IPS DF 19.7 (cell line): ENCODE measurements at regions not wholly inside any gene's neighbourhood (a gene's known extent, or its start where the extent isn't known, plus 50 kb on each side); places are given as distances from the start of the nearest gene placed in this dataset.
"Not testable (repeated sequence)": the region's sequence is repeated elsewhere in the genome, so short reads cannot be mapped to it uniquely, and the experiment has no call there.

ENCODE experiments used
- DNase-seq: peaks from one replicate; pipeline ENCODE4 v3.0.0-alpha.2; 2013; ENCODE audit warnings: low read depth, low spot score

DNA sequence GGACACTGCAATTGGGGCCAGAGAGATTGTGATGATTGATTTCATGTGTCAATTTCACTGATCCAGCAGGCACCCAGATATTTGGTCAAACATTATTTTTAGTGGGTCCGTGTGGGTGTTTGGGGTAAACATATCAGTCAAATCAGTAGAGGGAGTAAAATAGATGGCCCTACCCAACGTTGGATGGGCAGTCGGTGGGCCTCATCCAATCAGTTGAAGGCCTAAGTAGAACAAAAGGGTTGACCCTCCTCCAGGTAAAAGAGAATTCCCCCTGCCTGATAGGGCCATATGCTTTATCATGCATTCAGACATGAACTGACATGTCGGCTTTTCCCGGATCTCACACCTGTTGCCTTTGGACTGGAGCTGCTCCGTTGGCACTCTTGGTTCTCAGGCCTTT lies 195.1 kb upstream of the CAND1 start:
- no peak for DNase-seq

DNA sequence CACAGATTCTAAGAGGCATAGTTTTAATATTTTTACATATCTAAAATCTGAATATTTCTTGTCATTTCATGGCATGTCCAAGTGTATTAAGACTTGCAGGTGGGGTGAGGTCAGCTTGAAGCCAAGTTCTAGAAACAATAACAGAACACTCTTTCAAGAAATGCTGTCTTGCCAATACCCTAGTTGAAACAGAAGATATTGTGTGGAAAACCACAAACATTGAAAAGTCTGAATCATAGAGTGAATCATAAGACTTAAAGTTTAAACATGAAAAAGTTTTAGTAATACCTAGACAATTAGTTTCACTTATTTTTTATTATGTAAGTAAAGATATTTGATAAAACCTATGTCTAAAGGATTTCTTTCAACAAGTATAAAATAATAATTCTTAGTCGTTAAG lies 191.5 kb upstream of the CAND1 start:
- DNase-seq: no peak

DNA sequence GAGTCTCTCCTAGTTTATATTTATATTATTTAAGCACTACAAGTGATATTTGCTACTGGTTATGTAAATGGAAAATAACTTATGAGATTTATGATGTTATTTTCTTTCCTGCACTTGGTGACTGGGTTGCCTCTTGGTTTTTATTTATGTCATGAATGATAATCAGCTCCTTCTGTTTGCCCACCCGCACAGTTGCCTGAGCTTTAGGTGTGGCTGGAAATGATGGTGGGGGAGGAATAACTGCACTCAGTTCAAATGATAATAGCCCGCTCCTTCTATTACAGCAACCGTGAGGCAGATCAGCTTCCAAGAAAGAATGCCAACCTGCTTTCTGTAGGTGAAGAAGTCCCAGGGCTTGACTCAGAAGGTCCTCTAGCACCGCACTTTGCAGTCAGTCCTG lies 190.2 kb upstream of the CAND1 start:
- DNase-seq: no peak

DNA sequence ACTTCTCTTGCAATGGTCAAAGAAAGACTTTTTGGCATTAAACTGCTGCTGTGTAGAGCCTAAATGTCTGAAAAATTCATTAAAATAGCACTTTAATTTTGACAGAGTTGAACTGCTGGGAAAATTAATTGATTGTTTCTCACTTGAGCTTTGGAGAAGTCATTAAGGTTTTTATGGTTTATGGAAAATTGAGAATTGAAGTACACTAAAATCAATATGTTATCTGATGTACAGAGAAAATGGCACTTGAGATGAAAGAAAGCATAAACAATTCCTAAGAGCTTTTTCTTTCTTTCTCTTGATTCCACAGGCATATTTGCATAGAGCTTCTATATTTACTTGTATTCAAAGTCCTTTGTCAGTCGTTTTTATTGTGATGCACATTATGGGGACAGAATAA lies 188.5 kb upstream of the CAND1 start:
- no peak for DNase-seq

DNA sequence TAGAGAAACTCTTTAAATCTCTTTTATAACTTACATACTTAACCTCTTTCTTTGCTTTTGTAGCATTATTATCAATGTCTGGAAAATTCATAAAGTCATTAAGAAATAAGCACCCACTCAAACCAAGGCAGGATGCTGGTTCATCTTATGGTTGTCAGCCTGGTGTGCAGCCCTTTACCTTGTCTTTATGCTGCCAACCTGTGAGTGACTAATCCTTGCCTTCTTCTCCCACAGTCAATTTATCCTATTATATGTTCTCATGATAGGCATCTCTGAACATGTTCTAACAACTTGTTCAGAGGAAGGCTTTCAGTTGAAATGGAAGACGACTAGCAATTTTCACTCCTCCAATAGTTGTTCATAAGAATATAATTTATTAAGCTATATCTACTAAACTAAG lies 186.9 kb upstream of the CAND1 start:
- no peak for DNase-seq

DNA sequence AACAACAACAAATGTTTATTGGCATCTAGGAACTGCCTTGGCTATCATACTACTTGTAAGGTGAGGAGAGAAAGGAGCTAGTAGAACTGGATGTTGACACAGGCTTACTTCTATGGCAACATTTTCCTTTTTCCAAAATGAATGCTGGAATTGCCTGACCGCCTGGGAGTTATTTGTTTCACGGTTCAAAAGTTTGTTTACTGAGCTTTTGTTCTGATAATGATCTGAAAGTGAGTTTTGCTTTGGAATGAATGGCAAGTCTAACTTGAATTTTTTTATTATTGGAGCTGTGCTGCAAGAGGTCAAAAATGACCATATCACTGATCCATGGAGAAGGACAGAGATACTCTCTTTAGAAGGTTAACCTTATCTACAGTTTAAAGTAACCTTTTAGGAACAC lies 183.5 kb upstream of the CAND1 start:
- DNase-seq: no peak

DNA sequence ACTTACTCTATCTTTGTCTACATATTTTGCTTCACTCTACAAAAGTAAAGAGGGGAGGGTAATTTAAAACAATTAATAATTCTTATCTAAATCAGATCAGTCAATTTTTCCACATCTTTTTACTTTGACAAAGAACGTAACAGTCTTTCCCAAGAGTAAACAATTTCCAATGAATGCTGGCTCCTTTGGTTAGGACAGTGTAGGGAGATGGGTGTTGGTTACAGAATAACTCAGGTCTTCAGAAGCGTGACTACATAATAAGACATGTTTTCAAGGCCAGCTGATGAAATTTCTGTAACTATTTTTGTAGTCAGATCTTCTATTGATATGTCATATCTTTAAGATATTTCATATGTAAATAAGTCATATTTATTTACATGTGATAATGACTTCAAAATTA lies 183.0 kb upstream of the CAND1 start:
- DNase-seq: no peak

DNA sequence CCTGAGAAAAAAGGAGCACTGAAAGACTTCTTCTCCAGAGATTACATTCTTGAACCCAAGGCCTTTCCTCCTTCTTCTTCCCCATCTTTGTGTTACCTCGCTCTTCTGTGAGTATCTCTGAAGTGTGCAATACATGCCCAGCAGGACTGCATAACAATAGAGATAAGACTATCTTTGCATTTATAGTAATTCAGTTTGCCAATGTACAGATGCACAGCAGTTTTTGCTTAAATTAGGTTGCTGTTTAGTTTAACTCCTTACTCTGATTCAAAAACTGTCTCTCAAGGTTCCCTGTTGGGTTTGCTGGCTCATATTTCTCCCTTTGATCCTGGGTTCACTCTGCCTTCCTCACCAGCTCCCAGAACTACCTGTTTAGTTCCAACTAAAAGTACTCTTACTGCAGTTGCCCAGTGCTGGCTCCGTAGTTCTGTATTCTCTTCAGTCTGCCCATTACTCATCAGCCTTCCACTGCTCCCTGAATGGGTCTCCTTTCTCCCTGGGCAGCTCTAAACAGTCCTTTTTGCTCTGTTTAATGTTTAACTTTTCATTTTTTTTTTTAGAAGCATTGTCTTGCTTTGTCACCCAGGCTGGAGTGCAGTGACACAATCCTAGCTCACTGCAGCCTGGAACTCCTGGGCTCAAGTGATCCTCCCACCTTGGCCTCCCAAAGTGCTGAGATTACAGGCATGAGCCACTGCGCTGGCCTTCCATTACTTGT lies 180.6 kb upstream of the CAND1 start:
- DNase-seq: no peak

DNA sequence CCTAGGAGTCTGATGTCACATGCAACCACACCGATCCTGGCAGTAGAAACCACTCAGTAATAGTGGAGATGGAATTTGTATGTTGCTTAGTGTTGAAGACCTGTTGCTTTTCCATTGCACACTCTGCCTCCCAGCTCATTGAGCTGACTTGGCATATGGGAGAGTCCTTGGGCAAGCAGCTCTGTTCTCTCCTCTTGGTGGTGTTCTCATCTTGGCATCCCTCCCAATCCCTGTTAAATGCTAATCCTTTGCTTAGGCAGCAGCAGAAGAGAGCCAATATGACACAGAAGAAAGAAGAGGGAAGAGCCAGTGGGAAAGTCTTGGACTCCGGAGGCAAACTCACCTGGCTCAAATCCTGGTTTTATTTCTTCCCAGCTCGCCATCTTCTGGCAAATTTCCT lies 178.0 kb upstream of the CAND1 start:
- DNase-seq: no peak

DNA sequence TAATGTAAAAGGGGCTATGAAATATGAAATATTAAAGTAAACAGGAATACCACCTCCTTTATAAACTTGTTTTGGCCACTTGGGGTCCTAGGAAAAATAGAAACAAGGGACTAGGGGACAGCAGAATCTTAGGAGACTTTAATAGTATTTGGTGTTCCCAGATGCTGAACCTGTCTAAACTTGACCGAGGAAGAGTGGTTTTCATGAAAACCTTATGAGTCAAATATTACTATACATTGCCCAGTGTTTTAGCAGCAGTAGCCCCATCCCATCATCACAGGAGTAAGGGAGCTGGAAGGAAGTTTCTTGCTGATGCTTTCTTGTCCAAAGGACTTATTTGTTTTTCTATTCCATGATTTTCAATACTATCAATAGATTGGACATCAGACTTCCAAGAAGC lies 177.5 kb upstream of the CAND1 start:
- no peak for DNase-seq

DNA sequence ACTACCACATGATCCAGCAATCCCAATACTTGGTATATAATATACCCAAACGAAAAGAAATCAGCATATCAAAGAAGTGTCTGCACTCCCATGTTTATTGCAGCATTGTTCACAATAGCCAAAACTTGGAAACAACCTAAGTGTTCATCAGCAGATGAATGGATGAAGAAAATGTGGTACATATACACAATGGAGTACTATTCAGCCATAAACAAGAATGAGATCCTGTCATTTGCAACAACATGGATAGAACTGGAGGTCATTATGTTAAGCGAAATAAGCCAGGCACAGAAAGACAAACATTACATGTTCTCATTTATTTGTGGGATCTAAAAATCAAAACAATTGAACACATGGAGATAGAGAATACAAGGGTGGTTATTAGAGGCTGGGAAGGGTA lies 176.2 kb upstream of the CAND1 start:
- DNase-seq: not testable (repeated sequence)

DNA sequence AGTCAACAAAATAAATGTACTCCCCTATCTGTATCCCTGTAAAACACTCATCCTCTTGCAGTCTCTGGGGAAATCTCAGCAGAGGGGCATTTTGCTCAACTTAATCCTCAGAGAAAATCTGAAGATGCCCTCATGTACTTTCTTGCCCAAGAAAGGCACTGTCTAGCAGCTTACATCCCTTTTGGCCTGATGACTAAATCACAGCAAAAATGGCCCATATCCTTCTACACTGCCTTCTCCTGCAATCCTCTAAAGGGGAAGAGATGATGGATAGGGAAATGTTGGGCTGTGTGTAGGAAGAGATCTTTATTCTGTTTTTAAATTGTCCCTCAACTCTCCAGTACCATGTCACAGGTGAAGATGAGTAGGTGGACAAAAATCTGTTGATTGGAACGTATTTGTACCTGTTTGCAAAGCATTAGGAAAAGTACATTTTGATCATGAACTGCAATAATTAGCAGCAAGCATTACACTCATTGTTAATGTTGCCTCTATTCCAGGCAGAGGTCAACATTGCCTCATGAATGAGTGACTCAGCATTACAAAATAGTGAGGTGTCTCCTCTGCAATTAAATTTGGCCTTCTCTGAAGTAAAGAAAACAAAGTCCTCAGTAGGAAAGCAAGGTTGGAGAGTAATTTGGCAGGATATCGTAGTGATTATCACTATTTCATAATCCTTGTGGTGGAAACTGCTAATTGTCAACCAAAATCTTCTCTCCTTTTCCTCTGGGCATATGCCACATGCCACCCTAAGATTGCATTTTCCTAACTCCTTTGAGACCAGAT lies 172.4 kb upstream of the CAND1 start:
- no peak for DNase-seq

DNA sequence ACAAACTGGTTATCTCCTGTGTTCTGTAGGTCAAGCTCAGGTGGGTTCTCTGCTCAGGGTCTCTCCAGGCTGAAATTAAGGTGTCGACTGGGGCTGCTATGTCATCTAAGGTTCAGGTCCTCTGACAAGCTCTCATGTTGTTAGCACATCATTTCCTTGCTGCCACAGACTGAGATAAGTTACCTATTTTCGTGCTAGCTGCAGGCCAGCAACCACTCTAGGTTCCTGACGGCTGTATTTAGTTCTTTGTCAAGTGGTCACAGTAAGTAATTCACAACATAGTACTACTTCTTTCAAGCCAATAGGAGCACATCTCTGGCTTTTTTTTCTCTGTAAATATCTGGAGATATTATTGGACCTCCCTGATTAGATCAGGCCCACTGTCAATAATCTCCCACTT lies 169.3 kb upstream of the CAND1 start:
- DNase-seq: no peak

DNA sequence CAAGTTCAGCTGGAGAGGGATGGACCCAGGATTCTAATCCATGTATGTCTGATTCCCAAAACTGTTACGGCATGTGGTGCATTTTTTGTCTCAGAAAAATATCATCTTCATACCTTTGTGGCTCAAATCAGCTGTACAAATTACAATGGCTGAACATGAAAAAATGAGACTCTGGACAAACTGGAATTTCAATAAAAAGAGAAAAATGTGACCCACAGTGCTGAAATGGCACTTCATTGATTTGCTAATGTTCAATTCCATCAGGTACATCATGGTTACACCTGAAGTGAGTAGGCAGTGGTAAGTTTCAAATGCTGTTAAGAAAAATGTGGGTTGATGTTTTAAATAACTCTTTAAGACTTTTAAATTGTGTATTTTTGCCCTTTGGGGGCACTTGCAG lies 165.6 kb upstream of the CAND1 start:
- no peak for DNase-seq

DNA sequence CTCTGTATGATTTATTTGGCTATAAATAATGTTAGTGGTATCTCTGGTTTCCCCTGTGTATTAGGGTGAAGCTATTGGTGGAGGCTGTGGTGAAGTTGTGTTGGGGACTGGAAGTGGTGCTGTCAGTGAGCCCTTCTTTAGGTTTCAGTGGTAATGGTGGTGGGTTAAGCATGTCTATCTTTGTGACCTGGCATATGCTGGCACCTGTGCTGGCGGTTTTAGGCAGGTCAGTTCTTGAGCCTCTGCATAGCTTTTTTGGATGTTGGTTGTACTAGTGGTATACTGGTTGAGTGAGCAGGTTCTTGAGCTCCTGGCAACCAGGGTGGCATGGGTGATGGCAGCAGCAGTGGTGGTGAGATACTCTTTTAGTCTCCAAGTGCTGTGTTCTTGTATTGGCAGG lies 161.9 kb upstream of the CAND1 start:
- no peak for DNase-seq

DNA sequence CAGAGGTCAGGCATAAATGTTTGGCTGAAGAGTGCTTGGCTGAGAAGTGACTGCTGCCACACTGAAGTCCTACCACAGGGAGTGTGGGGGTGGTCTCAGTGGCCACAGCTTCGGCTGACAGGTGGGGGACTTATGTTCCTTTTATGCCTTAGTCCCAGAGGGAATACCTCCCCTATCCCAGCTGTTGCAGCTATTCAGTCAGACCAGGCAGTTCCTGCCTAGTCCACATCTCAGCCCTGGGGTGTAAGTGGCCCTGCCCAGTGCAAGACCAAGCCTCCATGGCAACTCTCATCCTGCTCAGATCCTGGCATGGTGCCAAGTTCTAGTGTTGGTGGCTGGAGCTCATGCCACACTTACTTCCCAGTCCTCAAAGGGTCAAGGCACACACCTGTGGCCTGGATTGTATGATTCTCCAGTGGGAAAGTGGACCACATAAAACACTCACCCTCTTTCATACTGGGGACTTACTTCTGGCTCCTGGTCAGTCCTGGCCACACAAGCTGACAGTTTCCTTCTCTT lies 161.3 kb upstream of the CAND1 start:
- no peak for DNase-seq

DNA sequence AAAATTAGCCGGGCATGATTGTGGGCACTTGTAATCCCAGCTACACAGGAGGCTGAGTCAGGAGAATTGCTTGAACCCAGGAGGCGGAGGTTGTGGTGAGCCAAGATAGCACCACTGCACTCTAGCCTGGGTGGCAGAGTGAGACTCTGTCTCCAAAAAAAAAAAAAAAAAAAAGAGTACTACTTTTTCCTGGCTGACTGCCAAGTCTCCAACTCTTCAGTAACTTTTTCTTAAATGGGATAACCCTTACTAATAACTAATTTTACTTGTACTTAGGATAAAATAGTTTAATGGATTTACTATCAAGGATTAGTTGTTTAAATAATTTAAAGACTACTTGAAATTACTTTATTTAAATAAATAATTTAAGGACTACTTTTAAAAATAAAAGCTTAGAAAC lies 158.8 kb upstream of the CAND1 start:
- DNase-seq: not testable (repeated sequence)

DNA sequence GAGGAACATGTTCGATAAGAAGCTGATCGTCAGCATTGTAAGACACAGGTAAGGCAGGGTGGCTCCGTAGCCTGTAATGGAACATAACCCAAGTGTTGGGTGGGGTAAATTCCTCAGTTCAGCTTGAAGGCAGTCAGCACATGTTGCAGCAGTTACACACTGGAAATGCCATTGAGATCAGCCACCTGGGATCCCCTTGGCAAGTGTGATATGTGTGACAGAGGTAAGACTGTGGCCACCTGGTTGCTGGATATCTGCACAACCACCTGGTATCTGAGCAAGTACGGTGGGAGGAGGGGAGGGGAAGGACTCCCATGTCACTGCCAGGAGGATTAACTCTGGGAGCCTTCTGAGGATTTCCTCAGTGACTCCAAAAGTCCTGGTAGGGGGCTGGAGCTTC lies 158.0 kb upstream of the CAND1 start:
- DNase-seq: no peak

DNA sequence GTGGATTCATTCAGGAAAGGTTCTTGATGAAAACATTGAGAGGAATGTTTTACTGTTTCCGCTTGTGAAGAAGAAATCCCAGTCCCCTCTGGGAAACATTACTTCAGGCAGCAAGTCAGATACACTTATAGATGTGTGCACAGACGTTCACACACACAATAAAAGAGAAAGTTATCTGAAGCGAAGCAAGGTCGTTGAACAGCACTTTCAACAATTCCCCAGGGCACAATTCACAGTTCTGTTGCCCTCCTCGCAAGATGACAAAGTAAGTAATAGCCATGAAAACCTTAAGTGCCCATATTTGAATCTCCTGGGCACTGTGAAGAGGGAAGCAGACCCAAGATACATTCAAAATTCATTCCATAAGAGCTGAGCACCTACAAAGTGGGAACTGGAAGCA lies 156.6 kb upstream of the CAND1 start:
- DNase-seq: no peak

DNA sequence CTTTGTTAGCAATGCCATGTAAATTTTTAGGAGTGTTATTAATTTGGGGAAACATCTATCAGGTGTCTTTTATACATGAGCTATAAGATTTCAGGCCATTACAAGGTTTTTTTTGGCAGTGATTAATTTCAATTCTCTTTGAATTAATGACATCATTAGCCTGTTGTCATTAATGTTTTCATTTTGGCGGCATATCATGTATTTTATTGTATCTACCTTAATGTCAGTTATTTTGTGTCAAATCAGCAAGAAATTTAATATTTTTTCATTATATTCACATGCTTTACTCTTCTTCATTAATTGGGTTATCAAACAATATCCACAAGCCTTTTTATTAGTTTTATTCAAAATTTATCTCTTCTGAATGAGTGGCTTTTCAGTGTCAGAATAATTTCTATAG lies 153.0 kb upstream of the CAND1 start:
- no peak for DNase-seq

DNA sequence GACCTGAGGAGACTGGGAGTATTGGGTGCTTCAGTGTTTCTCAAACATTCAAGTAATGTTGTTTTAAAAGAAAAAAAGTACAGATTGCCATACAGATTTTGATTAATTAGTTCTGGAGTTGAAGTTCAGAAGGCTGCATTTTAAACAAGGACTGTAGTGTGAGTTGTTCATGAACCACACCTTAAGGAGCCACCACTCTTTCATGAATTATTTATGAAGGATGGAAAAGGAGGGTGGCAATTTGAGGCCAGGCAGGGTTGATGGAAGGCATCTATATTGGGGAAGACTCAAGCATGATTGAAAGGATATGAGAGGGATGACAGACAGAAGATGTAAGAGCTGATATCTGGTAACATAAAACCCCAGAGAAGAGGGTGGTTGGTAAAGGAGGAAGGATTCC lies 146.6 kb upstream of the CAND1 start:
- no peak for DNase-seq

DNA sequence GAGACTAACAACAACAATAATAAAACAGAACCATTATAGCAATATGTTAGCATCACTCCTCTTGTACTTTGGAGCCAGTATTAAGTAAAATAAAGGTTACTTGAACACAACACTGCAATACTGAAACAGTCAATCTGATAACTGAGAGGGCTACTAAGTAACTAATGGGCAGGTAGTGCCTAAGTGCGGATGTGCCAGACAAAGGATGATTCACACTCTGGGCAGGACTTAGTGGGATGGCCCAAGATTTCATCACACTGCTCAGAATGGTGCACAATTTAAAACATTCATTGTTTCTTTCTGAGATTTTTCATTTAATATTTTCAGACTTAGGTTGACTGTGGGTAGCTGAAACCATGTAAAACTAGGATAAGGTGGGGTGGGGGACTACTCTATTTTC lies 131.9 kb upstream of the CAND1 start:
- no peak for DNase-seq

DNA sequence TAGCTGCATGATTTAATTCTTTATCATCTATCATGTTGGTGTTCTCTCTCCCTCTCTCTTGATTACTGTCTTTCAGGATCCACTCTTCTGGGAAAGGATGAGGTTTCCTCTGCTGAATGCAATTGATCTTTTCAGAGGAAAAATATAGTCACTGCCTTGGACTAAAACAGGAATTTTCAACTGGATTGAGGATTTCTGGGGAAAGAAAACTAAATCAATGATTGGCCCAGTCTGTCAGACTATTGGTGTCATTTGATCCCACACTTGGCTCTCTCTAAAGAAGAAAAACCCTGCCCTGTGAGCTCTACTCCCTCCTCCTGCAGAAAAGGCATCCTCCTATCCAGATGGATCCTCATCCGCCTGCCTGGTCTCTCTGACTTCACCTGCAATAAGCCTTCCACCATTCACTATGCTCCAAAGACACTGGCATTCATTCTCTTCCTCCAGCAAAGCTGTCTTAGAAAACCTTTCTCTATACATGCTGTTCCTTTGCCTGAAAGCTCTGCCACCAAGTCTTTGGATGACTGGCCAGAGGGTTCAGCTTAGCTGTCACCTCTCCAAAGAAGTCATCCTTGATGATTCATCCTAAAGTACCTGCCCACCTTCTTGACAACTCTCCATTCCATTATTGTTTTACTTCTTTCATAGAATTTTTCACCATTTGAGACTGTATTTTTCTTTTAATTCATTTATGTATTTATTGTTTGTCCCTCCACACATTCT lies 127.7 kb upstream of the CAND1 start:
- DNase-seq: no peak
